ENCODE measurements at regions not wholly inside any gene's neighbourhood (a gene's known extent, or its start where the extent isn't known, plus 50 kb on each side); places are given as distances from the start of the nearest gene placed in this dataset.

DNA sequence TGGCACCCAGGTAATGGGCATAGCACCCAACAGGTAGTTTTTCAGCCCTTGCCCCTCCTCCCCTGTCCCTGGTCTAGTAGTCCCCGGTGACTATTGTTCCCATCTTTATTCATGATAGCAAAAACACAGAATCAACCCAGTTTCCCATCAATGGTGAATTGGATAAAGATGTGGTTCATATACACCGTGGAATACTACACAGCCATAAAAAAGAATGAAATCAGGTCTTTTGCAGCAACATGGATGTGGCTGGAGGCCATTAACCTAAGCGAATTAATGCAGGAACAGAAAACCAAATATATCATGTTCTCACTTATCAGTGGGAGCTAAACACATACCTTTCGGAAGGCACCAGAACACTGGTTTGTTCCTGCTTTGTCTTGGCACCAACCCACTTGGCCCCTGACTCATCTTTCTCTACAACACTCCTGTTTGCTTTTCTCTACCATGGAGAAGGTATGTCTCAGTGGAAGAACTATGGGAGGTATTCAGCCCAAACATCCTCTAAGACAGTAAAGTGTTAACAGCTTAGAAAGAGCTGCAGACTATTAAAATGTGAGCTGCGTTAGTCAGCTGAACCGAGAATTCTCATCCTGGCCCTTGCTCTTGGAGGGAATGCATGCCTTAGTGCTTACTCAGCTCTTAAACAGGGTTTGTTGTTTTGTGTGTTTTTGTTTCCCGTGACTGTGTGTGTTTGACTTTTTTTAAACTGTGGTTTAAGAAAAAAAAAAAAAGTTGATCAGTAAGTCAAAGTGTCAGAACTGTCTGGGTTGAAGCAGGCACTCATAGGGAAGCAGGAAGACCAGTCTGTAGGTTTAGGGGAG lies 203.0 kb downstream of the TOMM20 start:
- TF ChIP-seq, protein P1, sequence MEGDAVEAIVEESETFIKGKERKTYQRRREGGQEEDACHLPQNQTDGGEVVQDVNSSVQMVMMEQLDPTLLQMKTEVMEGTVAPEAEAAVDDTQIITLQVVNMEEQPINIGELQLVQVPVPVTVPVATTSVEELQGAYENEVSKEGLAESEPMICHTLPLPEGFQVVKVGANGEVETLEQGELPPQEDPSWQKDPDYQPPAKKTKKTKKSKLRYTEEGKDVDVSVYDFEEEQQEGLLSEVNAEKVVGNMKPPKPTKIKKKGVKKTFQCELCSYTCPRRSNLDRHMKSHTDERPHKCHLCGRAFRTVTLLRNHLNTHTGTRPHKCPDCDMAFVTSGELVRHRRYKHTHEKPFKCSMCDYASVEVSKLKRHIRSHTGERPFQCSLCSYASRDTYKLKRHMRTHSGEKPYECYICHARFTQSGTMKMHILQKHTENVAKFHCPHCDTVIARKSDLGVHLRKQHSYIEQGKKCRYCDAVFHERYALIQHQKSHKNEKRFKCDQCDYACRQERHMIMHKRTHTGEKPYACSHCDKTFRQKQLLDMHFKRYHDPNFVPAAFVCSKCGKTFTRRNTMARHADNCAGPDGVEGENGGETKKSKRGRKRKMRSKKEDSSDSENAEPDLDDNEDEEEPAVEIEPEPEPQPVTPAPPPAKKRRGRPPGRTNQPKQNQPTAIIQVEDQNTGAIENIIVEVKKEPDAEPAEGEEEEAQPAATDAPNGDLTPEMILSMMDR (IDR thresholded peaks at IDR 0.05) = no peak
- Mint-ChIP-seq H3K36me3 (ENCODE audit: low read depth) (no peaks in the 10 kb centered on the region), H3K9me3 (no peaks in the 10 kb centered on the region), H3K27ac (peak overlapping the region; percentile 95), H3K27me3 (no peaks in the 10 kb centered on the region), H3K4me1 (ENCODE audit: low read depth) (peaks cover 51% of the 10 kb centered on the region), H3K4me3 (peak overlapping the region; percentile 48)
- intact Hi-C loops (cut with micrococcal nuclease) = loop anchor here (2.0 kb wide), 1 partner anchor 43 kb away; no protein-coding TSS in a partner anchor
- DNase-seq = no peak
- ChIA-PET POLR2A (interaction anchor here (0.5 to 2.9 kb wide), 8 partner anchors 10 to 320 kb away, joined by 3 to 12 read pairs (median 4); no protein-coding TSS in a partner anchor), CTCF (interaction anchor here (0.6 to 1.4 kb wide), 6 partner anchors 20 to 444 kb away, joined by 3 to 4 read pairs (median 4); no protein-coding TSS in a partner anchor)
- peak; percentile 3 for ATAC-seq

DNA sequence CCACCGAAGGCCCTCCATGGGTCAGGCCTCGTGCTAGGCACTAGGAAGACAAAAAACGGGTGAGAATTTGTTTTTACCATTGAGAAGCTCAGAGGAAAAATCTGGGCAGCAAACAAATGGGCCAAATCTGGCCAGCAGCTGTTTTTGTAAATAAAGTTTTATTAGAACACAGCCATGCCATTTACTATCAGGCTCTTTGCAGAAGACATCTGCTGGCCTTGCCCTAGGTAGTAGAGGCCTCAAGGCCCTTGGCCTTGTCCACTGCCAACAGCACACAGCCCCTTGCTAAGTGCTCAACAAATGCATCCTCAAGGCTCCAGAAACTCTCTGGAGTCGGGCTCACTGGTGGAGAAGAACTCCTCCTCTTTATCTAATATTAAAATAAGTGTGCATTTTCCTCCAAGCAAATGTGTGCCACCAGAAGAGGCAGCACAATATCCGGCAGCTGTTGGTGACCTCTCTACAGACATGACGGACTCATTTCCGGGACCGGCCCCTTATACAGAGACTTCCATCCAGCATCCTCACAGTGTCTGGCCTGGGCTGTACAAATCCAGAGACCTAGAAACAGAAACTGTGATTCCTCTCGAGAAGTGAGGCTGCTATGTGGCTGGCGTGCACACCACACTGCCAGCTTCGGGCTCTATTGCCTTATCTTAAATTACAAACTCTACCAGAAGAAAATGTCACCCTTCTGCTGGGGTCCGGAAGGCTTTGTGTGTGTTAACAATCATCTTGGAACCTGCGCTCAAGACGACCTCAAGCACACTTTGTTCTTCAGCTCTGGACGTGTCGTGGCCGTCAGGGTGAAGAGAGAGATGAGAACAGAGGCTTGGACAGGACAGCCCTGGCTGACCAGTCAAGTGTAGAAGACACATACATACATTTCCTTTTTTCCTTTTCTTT lies 203.9 kb downstream of the TOMM20 start:
- no peak overlapping the region for H3K4me3 Mint-ChIP-seq
- H3K9me3 Mint-ChIP-seq = peaks cover 1% of the 10 kb centered on the region
- H3K27me3 Mint-ChIP-seq = no peaks in the 10 kb centered on the region
- CTCF ChIA-PET = interaction anchor here (1.1 to 1.4 kb wide), 2 partner anchors 9 to 158 kb away, joined by 3 to 4 read pairs; no protein-coding TSS in a partner anchor
- POLR2A ChIA-PET = interaction anchor here (1.4 to 2.9 kb wide), 3 partner anchors 9 to 35 kb away, joined by 3 to 11 read pairs (median 3); no protein-coding TSS in a partner anchor
- intact Hi-C loops (cut with micrococcal nuclease) = no loop called here
- peaks cover 51% of the 10 kb centered on the region for H3K4me1 Mint-ChIP-seq (ENCODE audit: low read depth)
- no peak overlapping the region for H3K27ac Mint-ChIP-seq
- TF ChIP-seq, protein P1 (IDR thresholded peaks at IDR 0.05) = no peak
- DNase-seq (no peak), ATAC-seq (no peak)
- H3K36me3 Mint-ChIP-seq (ENCODE audit: low read depth) = no peaks in the 10 kb centered on the region

DNA sequence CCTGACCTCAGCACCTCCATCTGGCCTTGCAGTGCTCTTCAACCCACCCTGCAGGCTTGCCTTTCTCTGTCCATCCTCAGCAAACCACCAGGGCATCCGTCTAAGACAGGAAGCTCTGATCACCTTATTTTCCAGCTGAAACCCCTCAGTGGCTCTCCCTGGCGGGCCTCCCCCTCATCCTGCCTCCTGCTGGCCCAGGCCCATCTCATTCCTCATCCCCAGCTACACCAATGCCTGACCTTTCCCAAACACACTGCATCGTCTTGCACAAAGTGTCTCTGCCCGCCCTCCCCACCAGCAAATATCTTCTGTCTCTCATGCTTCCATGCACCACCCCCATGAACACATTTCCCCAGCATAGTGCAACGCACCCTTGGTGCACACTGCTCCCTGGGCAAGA lies 205.0 kb downstream of the TOMM20 start:
- no peak for ATAC-seq
- Mint-ChIP-seq H3K9me3 (peaks cover 1% of the 10 kb centered on the region), H3K4me3 (no peak overlapping the region), H3K36me3 (ENCODE audit: low read depth) (no peaks in the 10 kb centered on the region), H3K27me3 (no peaks in the 10 kb centered on the region), H3K27ac (no peak overlapping the region), H3K4me1 (ENCODE audit: low read depth) (peaks cover 44% of the 10 kb centered on the region)
- intact Hi-C loops (cut with micrococcal nuclease) = no loop called here
- ChIA-PET CTCF (interaction anchor here (1.4 kb wide), 1 partner anchor 8 kb away, joined by 4 read pairs; no protein-coding TSS in a partner anchor), POLR2A (interaction anchor here (0.7 kb wide), 1 partner anchor 88 kb away, joined by 4 read pairs; no protein-coding TSS in a partner anchor)
- TF ChIP-seq, protein P1 (IDR thresholded peaks at IDR 0.05) = no peak
- DNase-seq = no peak

DNA sequence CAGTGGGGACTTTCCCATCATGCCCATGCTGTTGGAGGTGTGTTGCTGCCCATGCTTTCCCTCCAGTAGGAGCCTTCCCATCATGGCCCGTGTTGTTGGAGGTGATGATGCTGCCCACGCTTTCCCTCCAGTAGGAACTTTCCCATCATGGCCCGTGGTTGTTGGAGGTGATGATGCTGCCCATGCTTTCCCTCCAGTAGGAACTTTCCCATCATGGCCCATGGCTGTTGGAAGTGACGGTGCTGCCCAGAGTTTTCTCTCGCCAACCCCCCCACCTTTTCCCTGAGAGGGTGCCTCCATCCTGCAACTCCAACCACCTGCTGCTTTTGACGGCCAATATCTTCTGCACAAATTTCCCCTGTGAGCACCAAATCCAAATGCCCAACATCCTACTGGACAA lies 205.7 kb downstream of the TOMM20 start:
- intact Hi-C loops (cut with micrococcal nuclease) = no loop called here

More for the DNA sequence above, 205.7 kb downstream of the TOMM20 start:
- Mint-ChIP-seq H3K27me3 (no peaks in the 10 kb centered on the region), H3K36me3 (ENCODE audit: low read depth) (no peaks in the 10 kb centered on the region), H3K4me1 (ENCODE audit: low read depth) (peaks cover 38% of the 10 kb centered on the region), H3K4me3 (no peak overlapping the region), H3K27ac (no peak overlapping the region), H3K9me3 (peaks cover 1% of the 10 kb centered on the region)
- ChIA-PET CTCF (no interaction called here), POLR2A (no interaction called here)
- DNase-seq (no peak), ATAC-seq (no peak)
- TF ChIP-seq, protein P1 (IDR thresholded peaks at IDR 0.05) = no peak

All from activated CD8-positive, alpha-beta T cell treated with anti-CD3 and anti-CD28 coated beads for 36 hours (primary cell).